GM13977 (cell line): ENCODE measurements at regions not wholly inside any gene's neighbourhood (a gene's known extent, or its start where the extent isn't known, plus 50 kb on each side); places are given as distances from the start of the nearest gene placed in this dataset.

Source experiments
- DNase-seq: peaks from one replicate; pipeline ENCODE4 v3.0.0; 2012; ENCODE audit warnings: low spot score
- in situ Hi-C: fragments of 300-500 bp; cut with MboI; formaldehyde crosslinking; loops from one replicate; pipeline ENCODE4 v1.12.0; 2022; ENCODE audit warnings: low sequenced_read_pairs, low pct_unique_long_range_greater_than_20kb, mixed read lengths, inconsistent platforms; ENCODE audit not compliant: unreplicated experiment
- TF ChIP-seq, protein P1 (sequence below): IDR thresholded peaks from 2 replicates; pipeline ENCODE4 v1.5.1; 2012; ENCODE audit warnings: mild to moderate bottlenecking, control low read depth; ENCODE audit not compliant: insufficient read depth; ENCODE audit errors: extremely low read depth, missing control alignments

DNA sequence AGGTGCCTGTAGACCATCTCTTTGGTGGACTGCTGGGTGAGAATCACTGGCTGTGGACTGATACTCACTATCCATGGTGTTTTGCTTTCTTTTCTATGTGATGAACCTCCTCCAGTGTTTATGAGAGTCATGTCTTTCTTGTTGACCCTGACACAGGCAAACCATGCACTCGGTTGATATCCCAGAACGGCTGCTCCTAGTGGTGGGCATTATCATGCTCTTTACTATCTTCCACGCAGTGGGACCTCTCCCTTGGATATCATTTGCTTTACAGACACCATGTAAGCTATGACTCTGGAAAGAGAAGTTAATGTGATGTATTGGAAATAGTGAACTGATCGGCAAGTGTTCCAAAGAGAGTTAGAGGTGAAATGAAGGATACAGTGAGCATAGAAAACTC, 1455.6 kb downstream of the BRINP3 start:
- in situ Hi-C loops = no loop called here
- TF ChIP-seq, protein P1, sequence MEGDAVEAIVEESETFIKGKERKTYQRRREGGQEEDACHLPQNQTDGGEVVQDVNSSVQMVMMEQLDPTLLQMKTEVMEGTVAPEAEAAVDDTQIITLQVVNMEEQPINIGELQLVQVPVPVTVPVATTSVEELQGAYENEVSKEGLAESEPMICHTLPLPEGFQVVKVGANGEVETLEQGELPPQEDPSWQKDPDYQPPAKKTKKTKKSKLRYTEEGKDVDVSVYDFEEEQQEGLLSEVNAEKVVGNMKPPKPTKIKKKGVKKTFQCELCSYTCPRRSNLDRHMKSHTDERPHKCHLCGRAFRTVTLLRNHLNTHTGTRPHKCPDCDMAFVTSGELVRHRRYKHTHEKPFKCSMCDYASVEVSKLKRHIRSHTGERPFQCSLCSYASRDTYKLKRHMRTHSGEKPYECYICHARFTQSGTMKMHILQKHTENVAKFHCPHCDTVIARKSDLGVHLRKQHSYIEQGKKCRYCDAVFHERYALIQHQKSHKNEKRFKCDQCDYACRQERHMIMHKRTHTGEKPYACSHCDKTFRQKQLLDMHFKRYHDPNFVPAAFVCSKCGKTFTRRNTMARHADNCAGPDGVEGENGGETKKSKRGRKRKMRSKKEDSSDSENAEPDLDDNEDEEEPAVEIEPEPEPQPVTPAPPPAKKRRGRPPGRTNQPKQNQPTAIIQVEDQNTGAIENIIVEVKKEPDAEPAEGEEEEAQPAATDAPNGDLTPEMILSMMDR = no peak

DNA sequence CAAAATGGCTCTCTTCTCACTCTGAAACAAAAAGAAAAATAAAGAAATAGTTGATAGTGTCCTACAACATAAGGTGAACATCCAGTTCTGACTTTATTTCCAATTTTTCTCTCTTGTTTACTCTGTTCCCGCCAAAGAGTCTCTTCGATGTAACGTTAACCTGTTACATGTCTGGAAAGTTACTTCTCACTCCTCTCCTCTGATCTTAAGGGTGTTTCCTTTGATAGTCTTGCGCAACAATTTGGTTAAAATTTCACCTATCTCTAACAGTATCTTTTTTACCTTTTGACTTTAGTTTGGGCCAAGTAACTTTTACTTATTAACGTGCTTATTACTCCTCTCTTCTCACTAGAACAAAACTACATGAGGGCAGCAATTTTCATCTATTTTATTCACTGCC, 1450.2 kb downstream of the BRINP3 start:
- in situ Hi-C loops = no loop called here
- no peak for DNase-seq
- TF ChIP-seq, protein P1 = no peak

More for the DNA sequence above, 1455.6 kb downstream of the BRINP3 start:
- DNase-seq = no peak

DNA sequence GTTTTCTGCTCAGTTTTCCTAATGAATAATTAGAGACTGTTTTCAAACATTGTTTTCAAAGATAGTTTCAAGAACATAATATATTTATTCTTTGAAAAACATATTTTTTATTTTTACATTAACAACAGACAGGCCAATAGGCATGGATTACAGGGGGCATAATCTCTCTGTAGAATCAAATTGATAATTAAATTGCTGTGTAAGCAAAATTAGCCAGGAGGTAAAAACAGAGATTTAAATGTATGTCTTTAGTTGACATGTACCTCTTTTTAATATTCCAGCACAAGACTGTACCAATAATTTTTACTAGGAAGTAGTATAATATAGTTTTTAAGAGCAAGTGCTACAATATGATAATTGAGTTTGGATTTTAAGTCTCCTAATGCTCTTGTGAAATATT, 1444.5 kb downstream of the BRINP3 start:
- DNase-seq = no peak
- TF ChIP-seq, protein P1 = no peak
- in situ Hi-C loops = no loop called here

DNA sequence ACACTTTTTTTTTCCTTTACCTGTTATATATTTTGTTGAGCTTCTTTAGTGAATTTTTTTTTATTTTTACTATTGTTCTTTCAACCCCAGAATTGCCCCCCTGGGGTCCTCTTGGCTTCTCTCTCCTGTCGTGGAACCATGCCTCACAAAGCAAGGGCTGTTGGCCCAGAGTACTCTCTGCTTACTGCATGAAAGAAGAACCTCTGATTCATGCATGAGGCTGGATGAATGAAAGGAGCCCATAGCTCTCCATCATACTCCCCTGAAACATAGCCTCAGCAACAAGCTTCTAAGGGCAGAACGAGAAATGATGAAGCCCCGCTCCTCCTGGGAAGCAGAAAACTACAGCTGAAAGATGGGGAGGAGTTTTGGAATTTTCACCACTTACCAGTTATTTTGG, 1441.0 kb downstream of the BRINP3 start:
- TF ChIP-seq, protein P1 = no peak
- in situ Hi-C loops = no loop called here
- no peak for DNase-seq

DNA sequence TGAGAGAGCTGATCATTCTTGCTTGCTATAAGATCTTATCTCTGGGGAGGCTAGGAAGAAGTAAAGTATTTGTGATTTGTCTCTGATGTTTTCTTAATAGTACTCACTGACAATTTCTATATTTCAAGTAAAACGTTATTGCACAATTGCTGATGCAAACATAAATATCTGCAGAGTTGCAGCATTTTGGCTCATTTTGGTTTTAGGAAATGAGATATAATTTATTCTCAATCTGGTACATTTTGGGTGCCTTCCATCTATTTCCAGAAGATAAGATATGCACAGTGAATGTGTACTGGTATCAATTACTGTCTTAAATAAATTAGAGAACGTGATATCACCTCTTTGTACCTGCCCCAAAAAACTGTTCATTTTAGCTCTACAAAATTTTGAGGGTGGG, 1431.5 kb downstream of the BRINP3 start:
- in situ Hi-C loops = no loop called here
- TF ChIP-seq, protein P1 = no peak
- DNase-seq = no peak

DNA sequence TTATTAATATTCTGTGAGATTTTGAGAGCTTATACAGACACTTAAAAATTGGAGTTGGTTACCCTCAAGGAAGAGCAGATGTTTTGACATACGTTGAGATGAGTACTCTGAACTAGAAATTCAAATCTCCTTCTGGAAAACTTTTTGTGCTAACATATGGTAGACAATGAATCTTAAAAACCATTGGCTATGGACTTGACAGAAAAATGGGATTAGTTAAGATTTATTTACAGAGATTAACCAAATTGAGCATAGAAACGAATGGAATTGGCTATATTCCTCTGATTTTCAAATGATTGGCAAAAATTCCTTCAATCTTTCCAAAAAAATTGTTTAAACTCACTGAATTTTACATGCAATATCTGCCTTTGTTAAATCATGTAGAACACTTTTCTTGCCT, 1392.9 kb downstream of the BRINP3 start:
- DNase-seq = no peak
- in situ Hi-C loops = no loop called here
- TF ChIP-seq, protein P1 = no peak

DNA sequence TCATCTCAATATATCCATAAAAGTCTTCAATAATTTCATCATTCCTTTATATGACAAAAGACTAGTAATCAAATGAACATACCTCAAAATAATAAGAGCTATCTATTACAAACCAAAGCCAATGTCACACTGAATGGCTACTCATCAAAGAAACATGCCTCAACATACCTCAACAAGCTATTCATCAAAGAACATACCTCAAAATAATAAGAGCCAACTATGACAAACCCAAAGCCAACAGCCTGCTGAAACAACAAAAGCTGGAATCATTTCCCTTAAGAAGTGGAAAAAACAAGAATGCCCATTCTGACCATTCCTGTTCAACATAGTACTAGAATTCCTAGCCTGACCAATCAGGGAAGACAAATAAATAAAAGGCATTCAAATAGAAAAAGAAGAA, 1373.7 kb downstream of the BRINP3 start:
- no peak for DNase-seq
- in situ Hi-C loops = no loop called here
- TF ChIP-seq, protein P1 = no peak
